Body of pancreas (tissue), 4 donors: ENCODE measurements at regions not wholly inside any gene's neighbourhood (a gene's known extent, or its start where the extent isn't known, plus 50 kb on each side); places are given as distances from the start of the nearest gene placed in this dataset.

Experiments used
- CTCF ChIP-seq, 7 experiments: fragments of 450-650 bp in 4 of 7; fragments of 200-600 bp in 3 of 7; sonication (generic) in 3 of 7; IDR thresholded peaks; one replicate each; pipeline ENCODE4 v1.5.1; 2016 to 2019; ENCODE audit warnings: antibody characterized with exemption in 7 of 7
- POLR2A ChIP-seq, 3 donors: fragments of 450-650 bp; IDR thresholded peaks; one replicate each; pipeline ENCODE4 v1.6.1; 2016; ENCODE audit warnings: antibody characterized with exemption in 3 of 3, mild to moderate bottlenecking in 2 of 3

GRCh38 chr4:162836773-162837172 lies 329.9 kb downstream of the NAF1 start:
- TF ChIP-seq CTCF (IDR thresholded peaks at IDR 0.05) (no peak), POLR2A (IDR thresholded peaks at IDR 0.05) (no peak)
